H1 (cell line): ENCODE measurements at regions not wholly inside any gene's neighbourhood (a gene's known extent, or its start where the extent isn't known, plus 50 kb on each side); places are given as distances from the start of the nearest gene placed in this dataset.

Experiments used
- CTCF ChIA-PET: fragments of 300-600 bp; sonication (Branson Sonifier 250); formaldehyde crosslinking; loops from one replicate; lab custom pipeline; 2021; ENCODE audit not compliant: partially characterized antibody; lab: Charles Lee
- POLR2A ChIA-PET: fragments of 300-600 bp; sonication (Branson Sonifier 250); formaldehyde crosslinking; loops from one replicate; lab custom pipeline; 2021; ENCODE audit warnings: inconsistent platforms; ENCODE audit not compliant: partially characterized antibody; lab: Charles Lee
- DNase-seq, 2 experiments: peaks; one replicate each; pipeline versions ENCODE4 v3.0.0 to v3.0.0-alpha.2; 2010 to 2022; ENCODE audit warnings: low spot score in 2 of 2, low read depth in 1 of 2, mixed read lengths in 1 of 2
- FAIRE-seq: peaks from 2 replicates; lab custom pipeline; 2011; peaks lifted over from hg19 to GRCh38; lab: Jason Lieb, UNC
- H2AFZ ChIP-seq: 2 replicates; pipeline ENCODE4 v1.8.1; 2012; ENCODE audit warnings: low read length, inconsistent platforms
- H2AK5ac ChIP-seq: 2 replicates; pipeline ENCODE4 v1.6.1; 2013; ENCODE audit warnings: low read depth, low read length
- H2BK120ac ChIP-seq: replicated peaks from 2 replicates; pipeline ENCODE3; 2013; ENCODE audit warnings: low read depth, low read length, inconsistent platforms
- H2BK12ac ChIP-seq: 2 replicates; pipeline ENCODE4 v1.6.1; 2013; ENCODE audit warnings: low read depth, low read length
- H2BK15ac ChIP-seq: 2 replicates; pipeline ENCODE4 v1.6.1; 2013; ENCODE audit warnings: low read length
- H2BK20ac ChIP-seq: 2 replicates; pipeline ENCODE4 v1.6.1; 2013; ENCODE audit warnings: low read length
- H2BK5ac ChIP-seq: 2 replicates; pipeline ENCODE4 v1.6.1; 2013; ENCODE audit warnings: low read depth, low read length
- H3K14ac ChIP-seq: 2 replicates; pipeline ENCODE4 v1.6.1; 2013; ENCODE audit warnings: inconsistent platforms; ENCODE audit not compliant: insufficient read length
- H3K18ac ChIP-seq: 2 replicates; pipeline ENCODE4 v1.6.1; 2013; ENCODE audit warnings: low read length; ENCODE audit errors: extremely low read depth
- H3K23ac ChIP-seq: 2 replicates; pipeline ENCODE4 v1.6.1; 2013; ENCODE audit warnings: inconsistent platforms; ENCODE audit not compliant: insufficient read length
- H3K23me2 ChIP-seq: 2 replicates; pipeline ENCODE4 v1.6.1; 2013; ENCODE audit warnings: low read depth, low read length
- H3K27ac ChIP-seq: 2 replicates; pipeline ENCODE4 v1.6.1; 2011; ENCODE audit warnings: low read depth, low read length, inconsistent platforms
- H3K27me3 ChIP-seq, 4 experiments: replicated peaks in 1 of 4; 1 replicate in 1 of 4; 2 replicates in 3 of 4; pipeline versions ENCODE4 v1.6.1 to v1.8.1; 2011 to 2013; ENCODE audit warnings: low read length in 3 of 4, mild to moderate bottlenecking in 3 of 4, inconsistent platforms in 2 of 4, mixed read lengths in 2 of 4, moderate library complexity in 1 of 4; ENCODE audit not compliant: control insufficient read depth in 3 of 4, insufficient read depth in 3 of 4; ENCODE audit errors: extremely low read depth in 1 of 4
- H3K36me3 ChIP-seq, 4 experiments: 2 replicates each; pipeline versions ENCODE4 v1.6.1 to v1.8.1; 2011 to 2013; ENCODE audit warnings: mild to moderate bottlenecking in 4 of 4, low read length in 3 of 4, moderate library complexity in 2 of 4, control low read depth in 1 of 4, inconsistent platforms in 1 of 4; ENCODE audit not compliant: insufficient read depth in 4 of 4, control insufficient read depth in 2 of 4
- H3K4ac ChIP-seq: replicated peaks from 2 replicates; pipeline ENCODE3; 2013; ENCODE audit warnings: low read length, low read depth, mixed read lengths, inconsistent platforms; ENCODE audit not compliant: insufficient read length
- H3K4me1 ChIP-seq, 4 experiments: replicated peaks in 1 of 4; 1 replicate in 1 of 4; 2 replicates in 3 of 4; pipeline versions ENCODE4 v1.6.1 to v1.8.1; 2011 to 2013; ENCODE audit warnings: low read length in 3 of 4, inconsistent platforms in 2 of 4, mixed read lengths in 1 of 4; ENCODE audit not compliant: insufficient read depth in 4 of 4, control insufficient read depth in 3 of 4
- H3K4me2 ChIP-seq, 2 experiments: 2 replicates each; pipeline versions ENCODE4 v1.6.1 to v1.8.1; 2011 to 2013; ENCODE audit warnings: low read depth in 2 of 2, low read length in 2 of 2, control low read depth in 1 of 2, inconsistent platforms in 1 of 2, mild to moderate bottlenecking in 1 of 2; ENCODE audit not compliant: insufficient read depth in 1 of 2
- H3K4me3 ChIP-seq, 4 experiments: fragments of 200-600, 300-600 bp in 1 of 4; sonication (generic), shearing (Covaris generic), sonication (Bioruptor Twin) in 1 of 4; 2 replicates each; pipeline versions ENCODE4 v1.5.1 to v1.8.1; 2011 to 2016; ENCODE audit warnings: low read length in 4 of 4, low read depth in 3 of 4, control low read depth in 2 of 4, inconsistent platforms in 2 of 4, mild to moderate bottlenecking in 2 of 4, mixed read lengths in 1 of 4, moderate library complexity in 1 of 4; ENCODE audit not compliant: insufficient read depth in 2 of 4; ENCODE audit errors: extremely low read depth in 1 of 4
- H3K56ac ChIP-seq: replicated peaks from 2 replicates; pipeline ENCODE3; 2013; ENCODE audit warnings: low read depth, mild to moderate bottlenecking, mixed read lengths, low read length, inconsistent platforms; ENCODE audit not compliant: insufficient read length
- H3K79me1 ChIP-seq: 2 replicates; pipeline ENCODE4 v1.6.1; 2013; ENCODE audit warnings: low read depth, low read length, control low read depth
- H3K79me2 ChIP-seq, 2 experiments: 2 replicates each; pipeline versions ENCODE4 v1.6.1 to v1.8.1; 2012 to 2013; ENCODE audit warnings: low read length in 2 of 2, mild to moderate bottlenecking in 2 of 2, inconsistent platforms in 1 of 2; ENCODE audit not compliant: insufficient read depth in 2 of 2, control insufficient read depth in 1 of 2
- H3K9ac ChIP-seq, 4 experiments: replicated peaks in 1 of 4; 1 replicate in 1 of 4; 2 replicates in 3 of 4; pipeline versions ENCODE4 v1.6.1 to v1.8.1; 2011 to 2013; ENCODE audit warnings: low read depth in 3 of 4, low read length in 3 of 4, control low read depth in 2 of 4, mild to moderate bottlenecking in 2 of 4, moderate library complexity in 2 of 4, inconsistent platforms in 1 of 4; ENCODE audit errors: extremely low read depth in 1 of 4
- H3K9me3 ChIP-seq, 2 experiments: 2 replicates each; pipeline versions ENCODE4 v1.6.1 to v1.8.1; 2012 to 2013; ENCODE audit warnings: mild to moderate bottlenecking in 2 of 2, moderate library complexity in 2 of 2, control low read depth in 1 of 2, inconsistent platforms in 1 of 2, low read depth in 1 of 2, low read length in 1 of 2, mixed read lengths in 1 of 2; ENCODE audit not compliant: insufficient read depth in 2 of 2
- H4K20me1 ChIP-seq, 2 experiments: replicated peaks in 1 of 2; 2 replicates each; pipeline versions ENCODE3 to v1.8.1; 2011 to 2013; ENCODE audit warnings: inconsistent platforms in 2 of 2, low read length in 2 of 2, mild to moderate bottlenecking in 1 of 2; ENCODE audit not compliant: insufficient read depth in 2 of 2, control insufficient read depth in 1 of 2
- H4K5ac ChIP-seq: 2 replicates; pipeline ENCODE4 v1.6.1; 2013; ENCODE audit warnings: low read length, low read depth, mixed read lengths, inconsistent platforms; ENCODE audit not compliant: insufficient read length
- H4K8ac ChIP-seq: 2 replicates; pipeline ENCODE4 v1.8.0; 2013; ENCODE audit warnings: mild to moderate bottlenecking, moderate library complexity, low read length, inconsistent platforms; ENCODE audit not compliant: insufficient read depth; ENCODE audit errors: extremely low read depth
- H4K91ac ChIP-seq: replicated peaks from 2 replicates; pipeline ENCODE3; 2013; ENCODE audit warnings: low read length, mixed read lengths, inconsistent platforms; ENCODE audit not compliant: insufficient read length
- CEBPB ChIP-seq: IDR thresholded peaks from 2 replicates; pipeline ENCODE4 v1.6.1; 2012; ENCODE audit warnings: low read depth, low read length
- KDM5A ChIP-seq: fragments of 200-600 bp; IDR thresholded peaks from 2 replicates; pipeline ENCODE4 v1.7.1; 2012; ENCODE audit warnings: mild to moderate bottlenecking, low read length, inconsistent platforms, mixed read lengths
- MAFK ChIP-seq: IDR thresholded peaks from 2 replicates; pipeline ENCODE4 v1.6.1; 2012; ENCODE audit warnings: low read depth, mild to moderate bottlenecking, improper control_type of control experiment, low read length
- SRF ChIP-seq: IDR thresholded peaks from 2 replicates; pipeline ENCODE4 v1.6.1; 2011; ENCODE audit warnings: mild to moderate bottlenecking, low read depth, low read length, moderate library complexity
- TEAD4 ChIP-seq: IDR thresholded peaks from 2 replicates; pipeline ENCODE4 v1.6.1; 2012; ENCODE audit warnings: low read depth, low read length, inconsistent platforms, mixed read lengths
- WGBS, 2 experiments: shearing (Covaris generic) in 1 of 2; methylation state at CpG; one replicate each; pipeline versions ENCODE4 v1.1.6 to v1.1.7; 2013 to 2015; ENCODE audit warnings: low lambda C conversion rate in 2 of 2, mixed read lengths in 2 of 2, inconsistent platforms in 1 of 2, low coverage in 1 of 2, missing lambda C conversion rate in 1 of 2; ENCODE audit not compliant: insufficient replicate concordance in 2 of 2, insufficient coverage in 1 of 2, insufficient read length in 1 of 2; ENCODE audit errors: extremely low coverage in 1 of 2, missing lambda C conversion rate in 1 of 2; 5-methylcytosine and 5-hydroxymethylcytosine counted together

GRCh38 chr9:3733039-3733408, 207.2 kb upstream of the RFX3 start:
- no peak overlapping the region for H2BK12ac ChIP-seq
- WGBS, 2 experiments = 79% methylated on average over 3 of the region's 3 CpGs; no CpG with 5 or more reads in 1 of the 2 experiments
- CTCF ChIA-PET = interaction anchor here (0.7 to 4.1 kb wide), 28 partner anchors 9 to 637 kb away, joined by 3 to 22 read pairs (median 5); no protein-coding TSS in a partner anchor
- no peak overlapping the region for H3K23ac ChIP-seq
- H2AK5ac ChIP-seq = no peak overlapping the region
- no peak overlapping the region for H4K5ac ChIP-seq
- DNase-seq (no peak), FAIRE-seq (no peak)
- no peaks in the 10 kb centered on the region for H3K36me3 ChIP-seq
- H3K23me2 ChIP-seq = no peaks in the 10 kb centered on the region
- no peak for TF ChIP-seq TEAD4
- no peak for TF ChIP-seq KDM5A
- no peak for TF ChIP-seq MAFK
- TF ChIP-seq CEBPB = no peak
- no peak for TF ChIP-seq SRF
- no peak overlapping the region for H3K27ac ChIP-seq
- no peaks in the 10 kb centered on the region for H3K79me1 ChIP-seq
- H3K79me2 ChIP-seq = no peaks in the 10 kb centered on the region
- H3K4me2 ChIP-seq = no peak overlapping the region
- no peaks in the 10 kb centered on the region for H4K20me1 ChIP-seq
- POLR2A ChIA-PET = no interaction called here
- H2BK15ac ChIP-seq = no peak overlapping the region
- H4K91ac ChIP-seq = no peak overlapping the region
- no peak overlapping the region for H3K18ac ChIP-seq
- H3K4me3 ChIP-seq = no peak overlapping the region
- H2BK120ac ChIP-seq = no peak overlapping the region
- no peak overlapping the region for H3K56ac ChIP-seq
- H2AFZ ChIP-seq = no peak overlapping the region
- H2BK5ac ChIP-seq = no peak overlapping the region
- no peak overlapping the region for H4K8ac ChIP-seq
- H3K9ac ChIP-seq = no peak overlapping the region
- H2BK20ac ChIP-seq = no peak overlapping the region
- no peaks in the 10 kb centered on the region for H3K9me3 ChIP-seq
- H3K14ac ChIP-seq = no peak overlapping the region
- no peaks in the 10 kb centered on the region for H3K27me3 ChIP-seq
- no peaks in the 10 kb centered on the region for H3K4me1 ChIP-seq
- no peak overlapping the region for H3K4ac ChIP-seq
